ENCODE measurements at regions not wholly inside any gene's neighbourhood (a gene's known extent, or its start where the extent isn't known, plus 50 kb on each side); places are given as distances from the start of the nearest gene placed in this dataset.

GRCh38 chr16:79898703-79899102 lies 298.2 kb upstream of the MAF start:
- H3K4me3 ChIP-seq (ENCODE audit: low read length in 3 of 3), result no peak overlapping the region
- H3K36me3 ChIP-seq (ENCODE audit: control insufficient read depth in 3 of 3, insufficient read depth in 3 of 3, low read length in 3 of 3), result no peaks in the 10 kb centered on the region
- H3K9ac ChIP-seq (ENCODE audit: low read depth in 1 of 3, low read length in 3 of 3), result no peak overlapping the region
- peaks cover 0 to 3% (median 0%) of the 10 kb centered on the region in 3 donors for H3K9me3 ChIP-seq (ENCODE audit: control insufficient read depth in 3 of 3, low read length in 3 of 3)
- no peak overlapping the region for H3K27ac ChIP-seq (ENCODE audit: low read depth, low read length)
- peaks cover 0 to 3% (median 0%) of the 10 kb centered on the region in 3 donors for H3K4me1 ChIP-seq (ENCODE audit: control insufficient read depth in 3 of 3, insufficient read depth in 3 of 3, low read length in 3 of 3)
- H3K27me3 ChIP-seq (ENCODE audit: control insufficient read depth in 3 of 3, insufficient read depth in 3 of 3, low read length in 3 of 3), result no peaks in the 10 kb centered on the region

- no peaks in the 10 kb centered on the region for H3K27me3 ChIP-seq (ENCODE audit: control insufficient read depth in 3 of 3, insufficient read depth in 3 of 3, low read length in 3 of 3)
- no peak overlapping the region for H3K9ac ChIP-seq (ENCODE audit: low read depth in 1 of 3, low read length in 3 of 3)
- no peak overlapping the region for H3K4me3 ChIP-seq (ENCODE audit: low read length in 3 of 3)
- no peaks in the 10 kb centered on the region for H3K36me3 ChIP-seq (ENCODE audit: control insufficient read depth in 3 of 3, insufficient read depth in 3 of 3, low read length in 3 of 3)
- H3K4me1 ChIP-seq (ENCODE audit: control insufficient read depth in 3 of 3, insufficient read depth in 3 of 3, low read length in 3 of 3), result peaks cover 0 to 3% (median 0%) of the 10 kb centered on the region in 3 donors
- H3K27ac ChIP-seq (ENCODE audit: low read depth, low read length), result no peak overlapping the region
- H3K9me3 ChIP-seq (ENCODE audit: control insufficient read depth in 3 of 3, low read length in 3 of 3), result peaks cover 0 to 3% (median 0%) of the 10 kb centered on the region in 3 donors
These were observed 297.1 kb upstream of the MAF start for GRCh38 chr16:79897453-79898146.

GRCh38 chr16:79897104-79897452 lies 296.5 kb upstream of the MAF start:
- Histone ChIP-seq H3K27ac (ENCODE audit: low read depth, low read length) (no peak overlapping the region), H3K9ac (ENCODE audit: low read depth in 1 of 3, low read length in 3 of 3) (no peak overlapping the region), H3K27me3 (ENCODE audit: control insufficient read depth in 3 of 3, insufficient read depth in 3 of 3, low read length in 3 of 3) (no peaks in the 10 kb centered on the region), H3K4me1 (ENCODE audit: control insufficient read depth in 3 of 3, insufficient read depth in 3 of 3, low read length in 3 of 3) (peaks cover 0 to 3% (median 0%) of the 10 kb centered on the region in 3 donors), H3K4me3 (ENCODE audit: low read length in 3 of 3) (no peak overlapping the region), H3K36me3 (ENCODE audit: control insufficient read depth in 3 of 3, insufficient read depth in 3 of 3, low read length in 3 of 3) (no peaks in the 10 kb centered on the region), H3K9me3 (ENCODE audit: control insufficient read depth in 3 of 3, low read length in 3 of 3) (peaks cover 0 to 3% (median 0%) of the 10 kb centered on the region in 3 donors)

GRCh38 chr16:79895917-79896203 lies 295.3 kb upstream of the MAF start:
- H3K27me3 ChIP-seq (ENCODE audit: control insufficient read depth in 3 of 3, insufficient read depth in 3 of 3, low read length in 3 of 3), result no peaks in the 10 kb centered on the region
- peaks cover 0 to 3% (median 0%) of the 10 kb centered on the region in 3 donors for H3K9me3 ChIP-seq (ENCODE audit: control insufficient read depth in 3 of 3, low read length in 3 of 3)
- no peak overlapping the region for H3K9ac ChIP-seq (ENCODE audit: low read depth in 1 of 3, low read length in 3 of 3)
- H3K36me3 ChIP-seq (ENCODE audit: control insufficient read depth in 3 of 3, insufficient read depth in 3 of 3, low read length in 3 of 3), result no peaks in the 10 kb centered on the region
- H3K4me1 ChIP-seq (ENCODE audit: control insufficient read depth in 3 of 3, insufficient read depth in 3 of 3, low read length in 3 of 3), result peaks cover 0 to 3% (median 0%) of the 10 kb centered on the region in 3 donors
- no peak overlapping the region for H3K27ac ChIP-seq (ENCODE audit: low read depth, low read length)
- no peak overlapping the region for H3K4me3 ChIP-seq (ENCODE audit: low read length in 3 of 3)

- Histone ChIP-seq H3K4me3 (ENCODE audit: low read length in 3 of 3) (no peak overlapping the region), H3K27me3 (ENCODE audit: control insufficient read depth in 3 of 3, insufficient read depth in 3 of 3, low read length in 3 of 3) (no peaks in the 10 kb centered on the region), H3K4me1 (ENCODE audit: control insufficient read depth in 3 of 3, insufficient read depth in 3 of 3, low read length in 3 of 3) (peaks cover 0 to 3% (median 0%) of the 10 kb centered on the region in 3 donors), H3K36me3 (ENCODE audit: control insufficient read depth in 3 of 3, insufficient read depth in 3 of 3, low read length in 3 of 3) (no peaks in the 10 kb centered on the region), H3K9me3 (ENCODE audit: control insufficient read depth in 3 of 3, low read length in 3 of 3) (peaks cover 0 to 3% (median 0%) of the 10 kb centered on the region in 3 donors), H3K9ac (ENCODE audit: low read depth in 1 of 3, low read length in 3 of 3) (no peak overlapping the region), H3K27ac (ENCODE audit: low read depth, low read length) (no peak overlapping the region)
These were observed 294.7 kb upstream of the MAF start for GRCh38 chr16:79895053-79895916.

- Histone ChIP-seq H3K4me1 (ENCODE audit: control insufficient read depth in 3 of 3, insufficient read depth in 3 of 3, low read length in 3 of 3) (peaks cover 0 to 3% (median 0%) of the 10 kb centered on the region in 3 donors), H3K9me3 (ENCODE audit: control insufficient read depth in 3 of 3, low read length in 3 of 3) (no peaks in the 10 kb centered on the region), H3K27me3 (ENCODE audit: control insufficient read depth in 3 of 3, insufficient read depth in 3 of 3, low read length in 3 of 3) (no peaks in the 10 kb centered on the region), H3K36me3 (ENCODE audit: control insufficient read depth in 3 of 3, insufficient read depth in 3 of 3, low read length in 3 of 3) (no peaks in the 10 kb centered on the region), H3K27ac (ENCODE audit: low read depth, low read length) (no peak overlapping the region), H3K9ac (ENCODE audit: low read depth in 1 of 3, low read length in 3 of 3) (no peak overlapping the region), H3K4me3 (ENCODE audit: low read length in 3 of 3) (no peak overlapping the region)
These were observed 292.9 kb upstream of the MAF start for GRCh38 chr16:79893445-79893844.

GRCh38 chr16:79892278-79892677 lies 291.7 kb upstream of the MAF start:
- H3K4me1 ChIP-seq (ENCODE audit: control insufficient read depth in 3 of 3, insufficient read depth in 3 of 3, low read length in 3 of 3), result no peaks in the 10 kb centered on the region
- H3K4me3 ChIP-seq (ENCODE audit: low read length in 3 of 3), result no peak overlapping the region
- H3K9me3 ChIP-seq (ENCODE audit: control insufficient read depth in 3 of 3, low read length in 3 of 3), result no peaks in the 10 kb centered on the region
- H3K9ac ChIP-seq (ENCODE audit: low read depth in 1 of 3, low read length in 3 of 3), result no peak overlapping the region
- no peak overlapping the region for H3K27ac ChIP-seq (ENCODE audit: low read depth, low read length)
- H3K36me3 ChIP-seq (ENCODE audit: control insufficient read depth in 3 of 3, insufficient read depth in 3 of 3, low read length in 3 of 3), result no peaks in the 10 kb centered on the region
- no peaks in the 10 kb centered on the region for H3K27me3 ChIP-seq (ENCODE audit: control insufficient read depth in 3 of 3, insufficient read depth in 3 of 3, low read length in 3 of 3)

- Histone ChIP-seq H3K4me3 (ENCODE audit: low read length in 3 of 3) (no peak overlapping the region), H3K4me1 (ENCODE audit: control insufficient read depth in 3 of 3, insufficient read depth in 3 of 3, low read length in 3 of 3) (no peaks in the 10 kb centered on the region), H3K9me3 (ENCODE audit: control insufficient read depth in 3 of 3, low read length in 3 of 3) (no peaks in the 10 kb centered on the region), H3K36me3 (ENCODE audit: control insufficient read depth in 3 of 3, insufficient read depth in 3 of 3, low read length in 3 of 3) (no peaks in the 10 kb centered on the region), H3K9ac (ENCODE audit: low read depth in 1 of 3, low read length in 3 of 3) (no peak overlapping the region), H3K27ac (ENCODE audit: low read depth, low read length) (no peak overlapping the region), H3K27me3 (ENCODE audit: control insufficient read depth in 3 of 3, insufficient read depth in 3 of 3, low read length in 3 of 3) (no peaks in the 10 kb centered on the region)
These were observed 290.9 kb upstream of the MAF start for GRCh38 chr16:79891458-79891857.

GRCh38 chr16:79887541-79888540 lies 287.3 kb upstream of the MAF start:
- H3K27me3 ChIP-seq (ENCODE audit: control insufficient read depth in 3 of 3, insufficient read depth in 3 of 3, low read length in 3 of 3), result no peaks in the 10 kb centered on the region

More at GRCh38 chr16:79887541-79888540, 287.3 kb upstream of the MAF start:
- no peak overlapping the region for H3K27ac ChIP-seq (ENCODE audit: low read depth, low read length)
- no peaks in the 10 kb centered on the region for H3K9me3 ChIP-seq (ENCODE audit: control insufficient read depth in 3 of 3, low read length in 3 of 3)
- no peaks in the 10 kb centered on the region for H3K4me1 ChIP-seq (ENCODE audit: control insufficient read depth in 3 of 3, insufficient read depth in 3 of 3, low read length in 3 of 3)
- H3K36me3 ChIP-seq (ENCODE audit: control insufficient read depth in 3 of 3, insufficient read depth in 3 of 3, low read length in 3 of 3), result no peaks in the 10 kb centered on the region
- H3K9ac ChIP-seq (ENCODE audit: low read depth in 1 of 3, low read length in 3 of 3), result no peak overlapping the region
- no peak overlapping the region for H3K4me3 ChIP-seq (ENCODE audit: low read length in 3 of 3)
